Thyroid gland (tissue), 4 donors: ENCODE measurements at regions not wholly inside any gene's neighbourhood (a gene's known extent, or its start where the extent isn't known, plus 50 kb on each side); places are given as distances from the start of the nearest gene placed in this dataset.

Experiments used
- CTCF ChIP-seq, 6 experiments: fragments of 200-600 bp in 3 of 6; fragments of 450-650 bp in 3 of 6; sonication (generic) in 3 of 6; IDR thresholded peaks; one replicate each; pipeline ENCODE4 v1.5.1; 2016 to 2019; ENCODE audit warnings: antibody characterized with exemption in 6 of 6, mild to moderate bottlenecking in 2 of 6, inconsistent platforms in 1 of 6, moderate library complexity in 1 of 6
- POLR2A ChIP-seq, 2 donors: fragments of 450-650 bp; IDR thresholded peaks; one replicate each; pipeline ENCODE4 v1.6.1; 2017; ENCODE audit warnings: antibody characterized with exemption in 2 of 2, mild to moderate bottlenecking in 2 of 2, moderate library complexity in 1 of 2

- TF ChIP-seq CTCF (IDR thresholded peaks at IDR 0.05): no peak
- TF ChIP-seq POLR2A (IDR thresholded peaks at IDR 0.05): no peak
These were observed 83.7 kb upstream of the SLC1A4 start for GRCh38 chr2:64905338-64906024.
